ENCODE measurements at regions not wholly inside any gene's neighbourhood (a gene's known extent, or its start where the extent isn't known, plus 50 kb on each side); places are given as distances from the start of the nearest gene placed in this dataset.
"Not testable (repeated sequence)": the region's sequence is repeated elsewhere in the genome, so short reads cannot be mapped to it uniquely, and the experiment has no call there.

DNA sequence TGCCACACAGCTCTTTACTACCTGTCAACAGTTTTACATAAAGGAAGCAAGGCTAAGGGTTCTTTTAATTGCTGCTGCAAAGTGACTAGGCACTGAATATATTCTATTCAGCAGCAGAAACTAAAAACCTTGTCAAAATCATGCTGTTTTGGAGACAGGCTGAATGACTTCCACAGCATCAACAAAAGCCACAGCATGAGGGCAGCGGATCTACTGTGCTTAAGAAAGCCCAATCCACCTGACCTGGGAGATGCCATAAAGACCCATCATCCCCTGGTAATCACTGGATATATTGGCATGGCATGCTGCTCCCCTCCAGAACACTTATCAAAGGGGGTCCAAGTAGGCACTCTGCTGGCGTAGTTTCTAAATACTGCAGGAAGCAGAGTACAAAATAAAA, 715.1 kb upstream of the SLC8A1 start:
- no peak for DNase-seq (ENCODE audit: low spot score)

DNA sequence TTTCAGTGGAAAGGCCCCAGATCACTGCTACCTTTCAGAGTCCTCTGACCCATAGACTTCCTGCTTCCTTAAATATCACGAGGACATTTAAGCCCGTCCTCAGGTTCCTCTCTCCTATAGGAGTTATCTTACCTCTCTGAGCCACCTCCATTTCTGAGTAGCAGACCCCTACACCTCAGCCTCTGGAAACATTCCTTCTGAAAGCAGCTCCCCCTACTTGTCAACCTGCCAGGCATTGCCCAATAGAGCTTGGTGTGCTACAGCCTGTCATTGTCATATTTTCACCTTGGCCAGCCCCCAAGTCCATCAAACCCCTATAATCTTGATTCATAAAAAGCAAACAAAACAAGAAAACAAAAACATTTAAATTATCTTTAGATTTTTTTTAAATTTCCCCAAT, 717.9 kb upstream of the SLC8A1 start:
- DNase-seq (ENCODE audit: low spot score), result no peak

DNA sequence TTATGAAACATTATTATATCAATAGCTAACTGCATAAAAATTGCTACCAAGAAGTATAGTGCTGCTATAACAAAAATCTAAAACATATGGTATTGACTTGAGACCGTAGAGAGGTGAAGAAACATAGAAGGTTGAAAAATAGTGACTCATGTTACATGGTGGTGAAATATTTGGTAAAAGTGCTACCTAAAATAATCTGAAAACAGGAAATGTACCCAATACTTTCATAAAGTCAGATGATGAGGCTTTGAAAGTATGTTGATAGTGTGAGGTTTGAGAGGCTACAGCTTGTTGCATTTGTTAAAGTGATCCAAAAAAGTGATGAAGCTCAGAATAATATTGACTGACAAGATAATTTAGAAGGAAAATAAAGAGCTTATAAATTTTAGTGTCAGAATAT, 718.7 kb upstream of the SLC8A1 start:
- no peak for DNase-seq (ENCODE audit: low spot score)

DNA sequence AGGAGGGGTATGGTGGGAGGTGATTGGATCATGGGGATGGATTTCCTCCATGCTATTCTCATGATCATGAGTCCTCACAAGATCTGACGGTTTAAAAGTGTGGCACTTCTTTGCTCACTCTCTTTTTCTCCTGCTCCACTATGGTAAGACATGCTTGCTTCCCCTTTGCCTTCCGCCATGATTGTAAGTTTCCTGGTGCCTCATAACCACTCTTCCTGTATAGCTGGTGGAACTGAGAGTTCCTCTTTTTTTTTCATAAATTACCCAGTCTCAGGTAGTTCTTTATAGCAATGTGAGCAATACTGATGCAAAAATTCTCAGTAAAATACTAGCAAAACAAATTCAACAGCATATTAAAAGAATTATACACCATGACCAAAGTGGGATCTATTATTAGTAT, 728.5 kb upstream of the SLC8A1 start:
- DNase-seq (ENCODE audit: low spot score), result no peak

DNA sequence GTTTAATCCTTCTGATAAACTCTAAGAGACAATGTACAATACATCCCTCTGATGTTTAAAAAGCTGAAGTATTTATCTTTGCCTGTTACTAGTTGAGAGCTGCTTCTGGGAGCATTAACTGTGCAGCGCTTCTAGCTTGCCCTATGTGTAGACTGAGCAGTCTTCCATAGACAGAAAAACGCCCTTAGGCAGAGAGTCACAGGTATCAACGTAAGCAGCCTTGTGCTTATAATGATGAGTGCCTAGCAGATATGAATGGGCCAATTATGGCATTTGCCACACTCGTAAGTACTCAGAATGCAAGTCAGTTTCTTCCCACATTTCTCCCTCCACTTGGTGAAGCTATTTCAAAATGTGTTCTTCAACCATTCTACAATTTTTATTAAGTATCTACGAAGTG, 731.1 kb upstream of the SLC8A1 start:
- DNase-seq (ENCODE audit: low spot score), result no peak

DNA sequence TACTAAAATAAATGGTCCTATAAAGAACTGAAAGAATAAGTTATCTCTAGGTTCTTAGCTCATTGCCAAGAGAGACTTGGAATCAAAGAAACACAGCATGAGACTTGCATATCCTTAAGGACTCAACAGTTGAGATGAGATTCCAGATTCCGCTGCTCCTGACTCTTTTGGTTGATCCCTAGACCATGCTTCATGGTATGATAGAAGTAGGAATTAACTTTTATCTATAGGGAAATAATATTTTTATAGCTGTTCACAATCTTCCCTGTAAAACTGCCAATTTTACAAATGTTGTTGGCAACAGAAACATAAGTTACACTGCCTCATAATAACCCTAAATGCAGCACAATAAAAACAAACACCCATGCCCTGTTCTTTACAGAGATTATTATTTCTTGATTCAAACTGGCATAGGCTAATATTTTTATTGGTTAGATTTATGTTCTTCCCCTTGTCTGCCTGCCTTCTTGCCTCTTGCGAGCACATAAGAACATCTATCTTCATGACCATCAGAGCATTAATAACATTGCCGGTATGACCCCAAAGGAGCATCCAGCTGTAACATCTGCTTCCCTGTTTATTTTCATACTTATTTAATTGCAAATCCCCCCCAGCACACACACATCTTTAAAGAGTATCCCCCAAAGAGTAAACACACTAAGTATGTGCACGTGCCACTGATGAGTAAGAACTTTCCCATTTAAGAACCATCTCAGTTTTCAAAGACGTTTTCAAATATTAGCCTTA, 735.7 kb upstream of the SLC8A1 start:
- no peak for DNase-seq (ENCODE audit: low spot score)

DNA sequence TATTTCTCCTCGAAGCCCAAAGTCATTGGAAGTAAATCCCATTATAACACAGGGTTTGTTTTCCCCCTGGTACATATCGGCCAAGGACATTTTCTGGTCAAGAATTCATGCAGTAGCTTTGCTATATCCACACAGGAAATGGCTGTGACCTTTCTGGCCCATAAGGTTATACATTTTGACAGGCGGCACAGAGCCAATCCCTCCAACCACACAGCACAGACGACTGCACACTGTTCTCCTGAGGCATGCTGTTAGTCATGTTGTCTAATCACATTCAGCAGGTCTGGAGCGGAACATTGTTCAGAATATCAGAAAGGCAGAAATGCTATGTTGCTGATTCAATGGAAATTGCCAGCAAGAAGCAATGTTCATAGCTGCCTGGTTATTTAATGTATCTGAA, 742.3 kb upstream of the SLC8A1 start:
- DNase-seq (ENCODE audit: low spot score), result no peak

DNA sequence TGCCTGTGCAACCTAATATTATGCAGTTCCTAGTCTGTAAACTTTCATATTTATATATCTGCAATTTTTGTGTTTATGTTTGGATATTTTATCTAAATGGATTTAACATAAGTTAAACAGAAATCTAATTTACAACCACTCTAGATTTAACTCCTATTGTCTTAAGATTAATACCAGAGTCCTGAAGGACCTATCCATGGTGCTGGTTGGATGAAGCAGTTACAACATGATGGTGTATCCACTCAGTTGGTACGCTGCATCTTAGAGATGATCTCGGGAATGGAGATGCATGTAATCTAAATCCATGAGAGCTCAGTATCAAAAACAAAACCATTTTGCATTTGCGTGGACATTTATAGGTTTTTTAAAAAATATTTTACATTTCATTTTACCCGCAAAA, 745.9 kb upstream of the SLC8A1 start:
- no peak for DNase-seq (ENCODE audit: low spot score)

DNA sequence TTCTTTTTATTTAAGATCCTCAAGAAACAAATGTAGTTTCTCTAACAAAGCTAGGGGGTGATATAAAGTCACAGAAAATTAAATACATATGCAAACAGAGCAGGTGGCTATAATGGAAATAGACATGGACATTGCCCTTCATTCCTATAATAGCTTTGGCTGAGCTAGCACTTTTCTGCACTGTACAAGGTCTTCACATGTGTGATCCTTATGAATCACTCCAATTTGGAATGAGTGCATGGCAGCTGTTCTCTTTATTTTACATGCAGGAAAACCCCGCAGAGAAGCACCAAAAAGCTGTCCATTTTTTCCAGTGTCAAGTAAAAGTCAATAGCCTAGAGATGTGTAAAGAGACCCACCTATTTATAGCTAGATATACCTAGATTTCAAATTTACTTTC, 747.4 kb upstream of the SLC8A1 start:
- DNase-seq (ENCODE audit: low spot score), result no peak

DNA sequence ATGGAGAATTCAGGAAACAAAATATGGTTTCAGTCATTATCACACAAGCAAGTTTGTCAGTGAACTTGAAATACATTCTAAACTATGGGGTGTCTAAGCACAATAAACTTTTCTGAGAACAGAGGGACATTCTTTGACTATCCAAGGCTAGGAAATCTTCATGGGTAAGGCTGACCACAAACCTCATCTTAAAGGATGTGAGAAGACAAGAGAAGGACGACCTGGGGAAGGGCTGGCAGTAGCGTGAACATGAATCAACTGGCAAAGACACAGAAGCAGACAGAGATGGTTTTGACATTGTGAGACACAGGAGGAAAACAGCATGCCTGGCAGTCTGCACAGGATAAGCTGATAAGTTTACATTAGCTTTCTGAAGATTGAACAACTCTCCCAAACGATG, 752.4 kb upstream of the SLC8A1 start:
- DNase-seq (ENCODE audit: low spot score), result no peak

DNA sequence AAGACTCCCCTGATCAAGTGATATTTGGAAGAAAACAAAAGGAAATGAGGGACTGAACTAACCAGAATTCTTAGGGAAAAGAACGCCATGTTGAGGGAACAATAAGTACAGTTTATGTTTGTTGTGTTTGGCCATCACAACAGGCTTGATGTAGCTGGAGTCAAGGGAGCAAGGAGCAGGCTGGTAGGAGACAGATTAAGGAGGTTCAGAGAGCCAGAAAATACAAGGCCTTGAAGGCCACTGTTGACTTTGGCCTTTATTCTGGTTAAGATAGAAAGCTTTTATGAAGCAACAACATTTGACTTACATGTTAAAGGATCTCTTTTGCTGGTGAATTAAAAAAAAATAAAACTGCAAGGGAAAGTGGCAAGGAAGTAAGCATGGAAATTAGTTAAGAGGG, 754.1 kb upstream of the SLC8A1 start:
- DNase-seq (ENCODE audit: low spot score), result no peak

DNA sequence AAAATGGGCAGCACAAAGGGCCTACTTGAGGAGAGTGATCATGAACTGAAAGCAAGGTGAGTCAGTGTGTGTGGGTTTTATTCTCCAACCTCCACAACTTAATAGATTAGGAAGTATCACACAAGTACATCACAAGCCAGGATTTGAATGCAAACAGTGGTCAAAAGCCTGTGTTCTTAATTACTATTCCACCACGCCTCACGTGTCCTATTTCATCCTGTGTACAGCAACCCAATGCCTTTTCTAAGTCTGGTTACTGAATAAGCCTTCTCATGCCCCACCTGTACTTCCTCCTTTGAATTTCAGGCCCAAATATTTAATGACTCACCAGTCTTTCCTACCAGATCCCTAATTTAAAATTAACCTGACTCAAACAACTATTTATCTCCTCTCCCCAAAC, 755.7 kb upstream of the SLC8A1 start:
- DNase-seq (ENCODE audit: low spot score), result no peak

DNA sequence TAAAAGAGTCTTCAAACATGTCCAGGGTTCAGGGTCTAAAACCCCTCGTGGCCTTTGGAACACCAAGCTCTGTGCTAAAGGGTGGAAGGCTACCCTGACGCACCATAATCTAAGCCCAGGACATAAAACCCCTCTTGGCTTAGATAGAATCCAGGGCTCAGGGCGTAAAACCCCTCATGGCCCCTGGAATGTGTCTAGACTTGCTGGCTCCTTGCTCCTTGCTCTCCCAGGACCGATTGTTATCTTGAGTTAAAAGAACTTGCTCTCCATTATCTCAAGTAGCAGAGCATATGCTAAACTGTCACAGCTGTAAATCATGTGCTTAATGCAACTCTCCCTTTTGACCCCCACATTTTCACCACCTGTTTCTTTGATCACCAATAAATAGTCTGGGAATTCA, 758.1 kb upstream of the SLC8A1 start:
- not testable (repeated sequence) for DNase-seq (ENCODE audit: low spot score)

DNA sequence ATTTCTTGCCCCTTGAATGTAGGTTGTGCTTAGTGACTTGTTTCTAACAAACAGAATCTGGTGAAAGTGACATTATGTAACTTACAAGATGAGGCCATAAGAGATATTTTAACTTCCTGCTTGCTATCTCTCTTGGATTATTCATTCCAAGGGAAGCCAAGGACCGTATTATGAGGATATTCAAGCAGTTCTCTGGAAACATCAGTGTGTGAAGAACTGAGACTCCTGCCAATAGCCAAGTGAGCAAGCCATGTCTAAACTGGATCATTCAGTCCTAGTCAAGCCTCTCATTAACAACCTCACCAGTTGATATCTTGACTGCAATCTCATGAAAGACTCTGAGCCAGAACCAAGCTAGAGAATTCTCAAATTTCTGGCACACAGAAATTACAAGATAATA, 765.1 kb upstream of the SLC8A1 start:
- DNase-seq (ENCODE audit: low spot score), result no peak

DNA sequence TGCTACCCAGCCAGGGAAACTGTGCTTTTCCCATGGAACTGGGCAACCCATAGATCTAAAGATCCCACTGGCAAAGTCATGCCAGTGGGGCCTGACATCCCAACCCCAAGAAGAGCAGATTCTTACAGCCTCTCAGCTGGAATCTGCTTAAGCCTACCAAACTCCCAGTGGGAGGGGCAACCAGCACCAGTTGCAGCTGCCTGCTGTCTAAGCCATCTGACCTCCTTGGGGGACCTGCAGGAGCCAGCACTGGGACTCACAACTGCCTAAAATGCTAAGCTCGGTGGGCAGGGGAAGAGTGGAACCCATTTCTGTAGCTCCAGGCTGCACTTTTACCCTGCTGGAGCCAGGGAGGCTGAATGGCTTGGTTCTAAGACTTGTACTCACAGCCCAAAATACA, 770.7 kb upstream of the SLC8A1 start:
- no peak for DNase-seq (ENCODE audit: low spot score)

DNA sequence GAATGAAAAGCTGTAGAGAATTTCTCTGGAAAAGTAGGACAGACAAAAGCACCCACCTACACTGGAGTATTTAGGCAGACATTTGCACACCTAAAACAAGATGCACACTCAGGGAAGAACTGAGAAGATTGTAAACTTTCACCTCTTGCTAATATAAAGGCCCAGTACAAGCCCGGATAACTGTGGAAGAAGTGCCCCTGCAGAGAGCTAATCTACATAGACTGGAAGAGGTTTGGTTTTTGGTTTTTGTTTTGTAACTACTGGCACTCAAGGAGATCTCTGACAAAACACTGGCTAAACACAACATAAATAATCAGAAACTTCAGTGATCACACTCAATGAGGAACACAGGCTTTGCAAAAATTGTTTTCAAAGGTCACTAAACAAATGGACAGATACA, 782.2 kb upstream of the SLC8A1 start:
- no peak for DNase-seq (ENCODE audit: low spot score)

DNA sequence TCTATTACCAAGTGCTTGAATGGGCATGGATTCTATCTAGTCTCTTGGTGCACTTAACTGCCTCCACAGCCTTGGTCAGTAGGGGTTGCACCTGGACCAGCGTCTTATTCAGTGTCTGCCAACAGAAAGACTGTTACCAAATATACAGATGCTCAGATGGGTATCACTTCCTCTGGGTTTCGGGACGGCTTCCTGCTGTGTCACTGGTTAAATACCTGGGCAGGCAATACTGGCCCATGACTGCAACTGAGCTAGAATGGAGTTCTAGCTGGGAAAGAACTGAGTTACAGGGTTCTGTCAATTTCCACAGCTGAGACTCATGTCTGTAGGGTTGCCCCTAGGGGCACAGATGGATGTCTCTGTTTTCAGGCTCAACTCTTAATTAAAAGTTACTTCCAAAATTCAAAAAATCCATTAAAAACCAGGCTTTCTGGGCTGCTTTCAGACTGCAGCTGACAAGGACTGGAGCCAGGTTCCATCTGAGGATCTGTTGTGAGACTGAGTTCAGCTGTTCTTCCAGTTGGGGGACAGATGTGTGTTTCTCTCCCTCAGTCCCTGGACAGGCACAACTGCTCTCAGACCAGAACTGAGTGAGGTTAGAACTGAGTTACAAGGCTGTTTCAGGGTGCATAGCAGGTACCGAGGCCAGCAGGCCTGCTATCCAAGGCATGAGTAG, 789.6 kb upstream of the SLC8A1 start:
- no peak for DNase-seq (ENCODE audit: low spot score)

DNA sequence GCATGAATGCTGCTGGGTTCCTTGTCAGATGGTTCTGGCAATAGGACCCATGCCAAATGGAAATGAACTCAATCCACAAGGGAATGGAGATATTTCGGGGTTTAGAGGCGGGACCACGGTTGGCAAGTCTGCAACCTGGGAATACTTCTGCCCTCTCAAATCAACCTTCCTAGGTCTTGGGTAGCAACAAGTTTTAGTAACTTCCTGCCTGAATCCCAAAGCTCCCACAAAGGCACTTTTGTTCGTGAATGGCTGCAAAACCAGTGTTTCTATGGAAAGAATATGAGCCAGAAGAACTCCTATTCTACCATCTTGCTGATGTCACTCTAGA, 790.1 kb upstream of the SLC8A1 start:
- no peak for DNase-seq (ENCODE audit: low spot score)

DNA sequence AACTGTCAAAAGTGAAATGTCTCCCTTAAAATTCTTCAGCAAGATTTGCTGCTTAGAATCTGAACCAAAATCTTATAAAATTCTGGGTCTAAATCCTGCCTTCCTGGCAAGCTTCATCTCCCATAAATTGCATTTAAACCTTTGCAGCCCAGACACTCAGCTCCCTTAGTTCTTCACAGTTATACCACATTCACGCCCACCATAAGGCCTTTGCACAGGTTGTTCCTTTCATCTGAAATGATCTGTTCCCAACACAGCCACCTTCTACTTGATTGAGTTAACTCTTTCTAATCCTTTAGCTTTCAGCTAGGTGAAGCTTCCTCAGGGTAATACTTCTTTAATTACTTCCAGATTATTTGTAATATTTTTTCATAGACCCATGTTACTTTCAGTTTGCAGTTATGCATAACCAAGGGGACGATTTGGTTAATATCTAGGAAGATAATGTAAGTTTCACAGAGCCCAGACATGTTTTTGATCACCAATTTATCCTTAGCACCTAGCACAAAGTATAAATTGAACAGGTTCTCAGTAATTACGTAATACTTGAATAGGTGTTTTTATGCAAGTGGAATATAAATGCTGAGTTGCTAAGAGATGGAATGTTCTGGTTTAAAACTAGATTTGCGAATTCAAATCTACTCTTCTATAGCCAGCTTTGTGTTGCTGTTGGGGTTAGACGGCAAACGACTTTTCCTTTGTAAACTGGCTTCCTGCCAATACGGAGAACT, 779.7 kb upstream of the PKDCC start:
- no peak for DNase-seq (ENCODE audit: low spot score)

DNA sequence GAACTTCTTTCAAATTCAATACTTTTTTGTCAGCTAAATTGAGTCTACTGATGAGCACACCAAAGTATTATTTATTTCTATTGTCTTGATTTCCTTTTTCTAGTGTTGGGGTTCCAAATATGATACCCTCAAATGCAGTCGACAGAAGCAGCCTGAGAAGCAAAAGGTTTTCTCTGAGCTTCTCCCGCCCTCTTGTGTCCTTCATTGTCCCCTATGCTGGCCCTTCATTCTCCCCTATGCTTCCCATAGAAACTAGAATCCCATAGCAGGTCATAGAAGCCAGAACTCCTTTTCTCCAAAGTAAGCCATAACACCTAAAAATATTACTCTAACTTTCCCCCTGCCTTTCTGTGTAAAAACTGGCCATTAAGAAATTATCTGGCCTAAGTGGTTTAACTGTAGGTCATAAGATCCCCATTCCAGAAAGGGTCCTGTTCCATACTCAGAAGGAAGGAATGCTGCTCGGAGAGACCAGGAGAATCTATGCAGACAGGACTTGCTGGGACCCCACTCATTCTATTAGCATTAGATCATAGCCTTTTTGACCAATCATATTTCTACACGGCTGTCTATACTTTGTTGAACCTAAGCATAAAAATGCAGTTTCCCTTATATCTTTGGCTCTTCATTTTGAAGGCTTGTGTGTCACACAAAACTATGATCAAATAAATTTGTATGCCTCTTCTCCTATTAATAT, 764.6 kb upstream of the PKDCC start:
- no peak for DNase-seq (ENCODE audit: low spot score)

DNA sequence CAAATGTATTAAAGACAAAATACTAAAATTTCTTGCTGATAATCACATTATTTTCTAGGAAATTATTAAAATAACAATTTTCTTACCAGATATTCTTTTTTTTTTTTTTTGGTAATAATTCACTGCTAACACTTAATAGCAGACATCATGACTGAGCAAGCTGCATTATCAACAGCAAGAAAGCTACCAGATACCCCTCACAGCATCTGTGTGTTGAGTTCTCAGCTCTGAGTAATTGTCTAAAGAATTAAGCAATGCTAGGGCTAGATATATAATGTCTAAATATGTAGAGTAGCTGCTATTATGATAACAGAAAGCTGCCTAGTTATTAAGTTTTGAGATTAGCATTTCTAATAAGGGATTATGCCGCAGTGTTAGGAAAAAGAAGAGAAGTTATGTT, 754.3 kb upstream of the PKDCC start:
- no peak for DNase-seq (ENCODE audit: low spot score)

DNA sequence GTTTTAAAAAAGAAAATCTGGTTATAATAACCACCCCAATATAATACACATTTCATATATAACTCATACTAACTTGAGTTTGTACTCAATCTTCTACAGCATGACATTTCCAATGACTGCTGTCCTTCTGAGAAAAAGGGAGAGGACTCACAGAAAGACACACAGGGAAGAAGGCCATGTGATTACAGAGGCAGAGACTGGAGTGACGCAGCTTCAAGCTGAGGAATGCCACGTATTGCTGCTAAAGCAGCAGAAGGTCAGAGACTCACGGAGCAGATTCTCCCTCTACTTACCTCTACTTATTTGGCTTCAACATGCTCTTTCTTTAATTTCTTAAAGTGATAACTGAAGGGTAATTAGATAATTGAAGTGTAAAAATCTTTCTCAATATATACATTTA, 753.5 kb upstream of the PKDCC start:
- DNase-seq (ENCODE audit: low spot score), result no peak

DNA sequence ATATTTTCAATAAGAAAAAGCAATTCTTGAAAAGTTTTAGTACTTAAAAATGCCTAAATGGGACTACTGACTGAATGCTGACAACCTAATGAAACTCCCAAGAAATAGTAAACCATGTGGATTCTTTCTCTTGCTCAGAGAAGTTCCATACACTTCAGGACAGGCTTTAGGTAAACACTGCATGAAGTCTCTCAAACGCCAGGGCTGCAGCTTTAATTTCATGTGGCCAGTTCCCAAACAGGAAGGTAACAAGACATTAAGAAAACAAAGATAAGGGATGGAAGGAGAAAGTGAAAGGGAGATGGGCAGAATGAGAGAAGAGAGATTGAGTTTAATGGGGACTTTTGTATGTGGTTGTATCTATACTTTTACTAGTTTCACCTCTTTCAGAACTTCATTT, 734.7 kb upstream of the PKDCC start:
- DNase-seq (ENCODE audit: low spot score), result no peak

Measured in germinal center (tissue), 1 donor.